ENCODE measurements at regions not wholly inside any gene's neighbourhood (a gene's known extent, or its start where the extent isn't known, plus 50 kb on each side); places are given as distances from the start of the nearest gene placed in this dataset.

DNA sequence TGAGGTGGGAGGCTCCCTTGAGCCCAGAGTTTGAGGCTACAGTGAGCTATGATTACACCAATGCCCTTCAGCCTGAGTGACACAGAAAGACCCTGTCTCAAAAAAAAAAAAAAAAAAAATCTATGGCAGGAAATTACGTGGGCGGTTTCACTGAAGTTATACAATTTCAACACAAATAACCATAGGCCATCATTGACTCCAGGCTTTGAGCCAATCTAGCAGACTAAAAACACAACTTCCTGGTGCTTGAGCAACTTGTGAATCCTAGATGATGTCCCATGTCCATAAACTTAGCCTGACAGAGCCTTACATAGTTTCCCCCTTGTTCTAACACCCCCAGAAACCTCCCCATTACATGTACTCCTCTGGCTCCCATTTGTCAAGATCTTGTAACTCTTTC, 131.8 kb downstream of the QRSL1 start:
- Histone ChIP-seq H3K9me3 (ENCODE audit: control insufficient read depth in 2 of 3, insufficient read depth in 1 of 3, low read length in 3 of 3) (no peaks in the 10 kb centered on the region), H3K4me3 (ENCODE audit: low read length in 3 of 3) (no peak overlapping the region), H3K27ac (ENCODE audit: low read depth in 2 of 2, low read length in 2 of 2) (no peak overlapping the region), H3K4me1 (ENCODE audit: control insufficient read depth in 2 of 3, insufficient read depth in 2 of 3, low read depth in 1 of 3, low read length in 3 of 3) (peaks cover 0 to 10% (median 8%) of the 10 kb centered on the region in 3 donors), H3K9ac (ENCODE audit: low read length in 3 of 3) (no peak overlapping the region), H3K27me3 (ENCODE audit: control insufficient read depth, insufficient read depth, low read length) (no peaks in the 10 kb centered on the region), H3K36me3 (ENCODE audit: control insufficient read depth in 2 of 3, insufficient read depth in 3 of 3, low read length in 3 of 3) (no peaks in the 10 kb centered on the region)
- FAIRE-seq: no peak
- TF ChIP-seq, protein P1, sequence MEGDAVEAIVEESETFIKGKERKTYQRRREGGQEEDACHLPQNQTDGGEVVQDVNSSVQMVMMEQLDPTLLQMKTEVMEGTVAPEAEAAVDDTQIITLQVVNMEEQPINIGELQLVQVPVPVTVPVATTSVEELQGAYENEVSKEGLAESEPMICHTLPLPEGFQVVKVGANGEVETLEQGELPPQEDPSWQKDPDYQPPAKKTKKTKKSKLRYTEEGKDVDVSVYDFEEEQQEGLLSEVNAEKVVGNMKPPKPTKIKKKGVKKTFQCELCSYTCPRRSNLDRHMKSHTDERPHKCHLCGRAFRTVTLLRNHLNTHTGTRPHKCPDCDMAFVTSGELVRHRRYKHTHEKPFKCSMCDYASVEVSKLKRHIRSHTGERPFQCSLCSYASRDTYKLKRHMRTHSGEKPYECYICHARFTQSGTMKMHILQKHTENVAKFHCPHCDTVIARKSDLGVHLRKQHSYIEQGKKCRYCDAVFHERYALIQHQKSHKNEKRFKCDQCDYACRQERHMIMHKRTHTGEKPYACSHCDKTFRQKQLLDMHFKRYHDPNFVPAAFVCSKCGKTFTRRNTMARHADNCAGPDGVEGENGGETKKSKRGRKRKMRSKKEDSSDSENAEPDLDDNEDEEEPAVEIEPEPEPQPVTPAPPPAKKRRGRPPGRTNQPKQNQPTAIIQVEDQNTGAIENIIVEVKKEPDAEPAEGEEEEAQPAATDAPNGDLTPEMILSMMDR (IDR thresholded peaks at IDR 0.05; ENCODE audit: borderline replicate concordance, extremely low read depth, insufficient read depth): no peak
- intact Hi-C loops (cut with DNase I): no loop called here
- DNase-seq: no peak

DNA sequence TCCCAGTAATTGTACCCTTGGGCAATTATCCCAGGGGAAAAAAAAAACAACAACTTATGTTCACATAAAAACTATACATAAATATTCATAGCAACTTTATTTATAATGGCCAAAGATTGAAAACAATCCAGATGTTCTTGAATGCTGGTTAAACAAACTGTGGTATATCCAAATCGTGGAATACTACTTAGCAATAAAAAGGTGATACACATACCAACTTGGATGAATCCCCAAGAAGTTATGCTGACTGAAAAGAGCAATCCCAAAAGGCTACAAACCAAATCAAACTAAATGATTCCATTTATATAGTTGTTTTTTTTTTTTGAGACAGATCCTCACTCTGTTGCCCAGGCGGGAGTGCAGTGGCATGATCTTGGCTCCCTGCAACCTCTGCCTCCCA, 129.7 kb downstream of the QRSL1 start:
- no peak overlapping the region for H3K27ac ChIP-seq (ENCODE audit: low read depth in 2 of 2, low read length in 2 of 2)
- no peaks in the 10 kb centered on the region for H3K36me3 ChIP-seq (ENCODE audit: control insufficient read depth in 2 of 3, insufficient read depth in 3 of 3, low read length in 3 of 3)
- no peak overlapping the region for H3K4me3 ChIP-seq (ENCODE audit: low read length in 3 of 3)
- FAIRE-seq (no peak), DNase-seq (no peak)
- H3K9me3 ChIP-seq (ENCODE audit: control insufficient read depth in 2 of 3, insufficient read depth in 1 of 3, low read length in 3 of 3): no peaks in the 10 kb centered on the region
- intact Hi-C loops (cut with DNase I): no loop called here
- H3K9ac ChIP-seq (ENCODE audit: low read length in 3 of 3): no peak overlapping the region
- H3K4me1 ChIP-seq (ENCODE audit: control insufficient read depth in 2 of 3, insufficient read depth in 2 of 3, low read depth in 1 of 3, low read length in 3 of 3): peaks cover 0 to 1% (median 0%) of the 10 kb centered on the region in 3 donors
- TF ChIP-seq, protein P1 (IDR thresholded peaks at IDR 0.05; ENCODE audit: borderline replicate concordance, extremely low read depth, insufficient read depth): no peak
- H3K27me3 ChIP-seq (ENCODE audit: control insufficient read depth, insufficient read depth, low read length): no peaks in the 10 kb centered on the region

DNA sequence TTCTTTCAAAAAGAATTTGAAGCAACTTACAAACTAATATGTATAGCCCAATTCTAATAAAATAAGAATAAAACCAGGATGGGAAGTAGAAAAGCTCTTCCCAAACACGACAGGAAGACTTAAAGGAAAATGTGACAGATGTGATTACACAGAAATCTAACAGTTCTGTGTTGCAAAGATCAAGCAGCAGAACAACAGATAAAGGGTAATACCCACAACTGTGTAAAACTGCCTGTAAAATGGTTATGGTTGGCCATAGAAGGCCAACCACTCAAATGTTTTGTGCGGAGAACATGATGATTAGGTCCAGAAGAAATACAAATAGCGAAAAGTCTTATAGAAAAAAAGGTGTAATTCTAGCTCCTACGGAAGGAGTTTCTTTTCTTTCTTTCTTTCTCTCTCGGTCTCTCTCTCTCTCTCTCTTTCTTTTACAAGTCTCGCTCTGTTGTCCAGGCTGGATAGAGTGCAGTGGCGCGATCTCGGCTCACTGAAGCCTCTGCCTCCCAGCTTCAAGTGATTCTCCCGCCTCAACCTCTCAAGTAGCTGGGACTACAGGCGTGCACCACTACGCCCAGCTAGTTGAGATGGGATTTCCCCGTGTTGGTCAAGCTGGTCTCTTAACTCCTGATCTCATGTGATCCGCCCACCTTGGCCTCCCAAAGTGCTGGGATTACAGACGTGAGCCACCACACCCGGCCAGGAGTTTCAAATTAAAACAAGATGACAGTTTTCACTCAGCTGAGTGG, 128.5 kb downstream of the QRSL1 start:
- no peaks in the 10 kb centered on the region for H3K27me3 ChIP-seq (ENCODE audit: control insufficient read depth, insufficient read depth, low read length)
- no peaks in the 10 kb centered on the region for H3K4me1 ChIP-seq (ENCODE audit: control insufficient read depth in 2 of 3, insufficient read depth in 2 of 3, low read depth in 1 of 3, low read length in 3 of 3)
- no peaks in the 10 kb centered on the region for H3K9me3 ChIP-seq (ENCODE audit: control insufficient read depth in 2 of 3, insufficient read depth in 1 of 3, low read length in 3 of 3)
- FAIRE-seq: no peak
- no peak overlapping the region for H3K4me3 ChIP-seq (ENCODE audit: low read length in 3 of 3)
- no peak overlapping the region for H3K27ac ChIP-seq (ENCODE audit: low read depth in 2 of 2, low read length in 2 of 2)
- no peak overlapping the region for H3K9ac ChIP-seq (ENCODE audit: low read length in 3 of 3)
- TF ChIP-seq, protein P1 (IDR thresholded peaks at IDR 0.05; ENCODE audit: borderline replicate concordance, extremely low read depth, insufficient read depth): no peak
- no peaks in the 10 kb centered on the region for H3K36me3 ChIP-seq (ENCODE audit: control insufficient read depth in 2 of 3, insufficient read depth in 3 of 3, low read length in 3 of 3)
- intact Hi-C loops (cut with DNase I): no loop called here
- no peak for DNase-seq

DNA sequence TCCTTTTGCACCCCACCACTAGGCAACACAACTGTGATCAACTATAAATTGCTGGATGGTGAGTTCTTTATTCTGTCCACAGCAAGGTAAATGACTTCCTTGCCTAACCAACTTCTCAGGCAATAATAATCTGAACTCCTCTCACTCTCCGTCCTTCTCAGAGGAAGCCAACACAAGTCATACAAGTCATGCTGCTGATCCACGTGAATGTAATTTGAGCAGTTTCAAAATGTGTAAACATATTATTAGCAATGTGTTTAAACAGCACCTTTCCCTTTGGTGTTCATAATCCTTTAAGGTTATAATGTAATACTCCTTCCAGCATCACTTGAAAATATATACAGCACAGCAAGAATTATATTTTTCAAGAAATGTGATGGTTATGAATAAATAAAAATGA, 127.9 kb downstream of the QRSL1 start:
- intact Hi-C loops (cut with DNase I): no loop called here
- H3K36me3 ChIP-seq (ENCODE audit: control insufficient read depth in 2 of 3, insufficient read depth in 3 of 3, low read length in 3 of 3): no peaks in the 10 kb centered on the region
- FAIRE-seq (peak; percentile 39), DNase-seq (no peak)
- H3K27ac ChIP-seq (ENCODE audit: low read depth in 2 of 2, low read length in 2 of 2): no peak overlapping the region
- H3K4me3 ChIP-seq (ENCODE audit: low read length in 3 of 3): no peak overlapping the region
- H3K4me1 ChIP-seq (ENCODE audit: control insufficient read depth in 2 of 3, insufficient read depth in 2 of 3, low read depth in 1 of 3, low read length in 3 of 3): no peaks in the 10 kb centered on the region
- TF ChIP-seq, protein P1 (IDR thresholded peaks at IDR 0.05; ENCODE audit: borderline replicate concordance, extremely low read depth, insufficient read depth): no peak
- H3K9ac ChIP-seq (ENCODE audit: low read length in 3 of 3): no peak overlapping the region
- H3K9me3 ChIP-seq (ENCODE audit: control insufficient read depth in 2 of 3, insufficient read depth in 1 of 3, low read length in 3 of 3): no peaks in the 10 kb centered on the region
- H3K27me3 ChIP-seq (ENCODE audit: control insufficient read depth, insufficient read depth, low read length): no peaks in the 10 kb centered on the region

All from kidney (tissue), 13 donors.